B cell (primary cell): ENCODE measurements at regions not wholly inside any gene's neighbourhood (a gene's known extent, or its start where the extent isn't known, plus 50 kb on each side); places are given as distances from the start of the nearest gene placed in this dataset.

Source experiments
- ATAC-seq: fragments of 200-7000 bp; cut with Tn5 transposase; one replicate; pipeline ENCODE4 v1.10.0; 2021; ENCODE audit warnings: low read depth, mild to moderate bottlenecking, moderate number of reproducible peaks, moderate library complexity
- CTCF ChIA-PET: fragments of 350-600 bp; sonication (Branson Sonifier 250); formaldehyde crosslinking; loops from one replicate; lab custom pipeline; 2021; ENCODE audit warnings: antibody characterized with exemption, inconsistent platforms; lab: Charles Lee
- POLR2A ChIA-PET: fragments of 350-600 bp; sonication (Branson Sonifier 250); formaldehyde crosslinking; loops from one replicate; lab custom pipeline; 2021; ENCODE audit warnings: antibody characterized with exemption; lab: Charles Lee
- DNase-seq: peaks from one replicate; pipeline ENCODE4 v3.0.0; 2013
- H2AFZ ChIP-seq: 2 replicates; pipeline ENCODE4 v1.6.1; 2012; ENCODE audit warnings: mild to moderate bottlenecking, low read depth, low read length; ENCODE audit not compliant: insufficient read depth, poor library complexity, severe bottlenecking
- H3K27ac ChIP-seq, 2 donors: 1 replicate in 1 of 2; 2 replicates in 1 of 2; pipeline ENCODE4 v1.5.1; 2012 to 2013; ENCODE audit warnings: low read length in 2 of 2, mild to moderate bottlenecking in 2 of 2, moderate library complexity in 1 of 2
- H3K27me3 ChIP-seq, 4 experiments: fragments of 200-600 bp in 1 of 4; sonication (generic) in 1 of 4; replicated peaks in 1 of 4; 1 replicate in 2 of 4; 2 replicates in 2 of 4; pipeline versions ENCODE4 v1.6.1 to v1.7.0; 2013 to 2016; ENCODE audit warnings: low read length in 3 of 4, mild to moderate bottlenecking in 2 of 4, mixed read lengths in 1 of 4, moderate library complexity in 1 of 4; ENCODE audit not compliant: insufficient read depth in 4 of 4, control insufficient read depth in 3 of 4; ENCODE audit errors: control extremely low read depth in 1 of 4
- H3K36me3 ChIP-seq, 2 experiments: replicated peaks in 1 of 2; 1 replicate in 1 of 2; 2 replicates in 1 of 2; pipeline versions ENCODE4 v1.6.1 to v1.7.1; 2013; ENCODE audit warnings: low read length in 1 of 2; ENCODE audit not compliant: insufficient read depth in 2 of 2, control insufficient read depth in 1 of 2; ENCODE audit errors: control extremely low read depth in 1 of 2, extremely low read depth in 1 of 2
- H3K4me1 ChIP-seq, 2 donors: fragments of 200-600 bp in 1 of 2; sonication (generic) in 1 of 2; 1 replicate in 1 of 2; 2 replicates in 1 of 2; pipeline versions ENCODE4 v1.5.1 to v1.6.1; 2013 to 2017; ENCODE audit warnings: low read length in 2 of 2; ENCODE audit not compliant: control insufficient read depth in 2 of 2, insufficient read depth in 2 of 2
- H3K4me2 ChIP-seq: replicated peaks from 2 replicates; pipeline ENCODE3; 2012; ENCODE audit warnings: mild to moderate bottlenecking, low read depth, low read length; ENCODE audit not compliant: poor library complexity, severe bottlenecking
- H3K4me3 ChIP-seq, 5 experiments: fragments of 200-600 bp in 1 of 5; sonication (generic) in 1 of 5; 1 replicate in 3 of 5; 2 replicates in 2 of 5; pipeline versions ENCODE4 v1.5.1 to v1.7.0; 2011 to 2016; ENCODE audit warnings: low read length in 4 of 5, mild to moderate bottlenecking in 4 of 5, low read depth in 2 of 5, control low read depth in 1 of 5, moderate library complexity in 1 of 5; ENCODE audit not compliant: insufficient read depth in 1 of 5; ENCODE audit errors: control extremely low read depth in 1 of 5, extremely low read depth in 1 of 5
- H3K79me2 ChIP-seq: fragments of 200-600 bp; sonication (generic); one replicate; pipeline ENCODE4 v1.6.0; 2016; ENCODE audit warnings: low read length; ENCODE audit not compliant: control insufficient read depth, insufficient read depth
- H3K9ac ChIP-seq: fragments of 200-600 bp; sonication (generic); 2 replicates; pipeline ENCODE4 v1.6.1; 2017; ENCODE audit warnings: mild to moderate bottlenecking, low read length, moderate library complexity
- H3K9me3 ChIP-seq, 3 donors: one replicate each; pipeline versions ENCODE4 v1.6.1 to v1.7.1; 2013; ENCODE audit warnings: low read length in 2 of 3; ENCODE audit not compliant: control insufficient read depth in 2 of 3, insufficient read depth in 1 of 3; ENCODE audit errors: control extremely low read depth in 1 of 3
- H4K20me1 ChIP-seq: 2 replicates; pipeline ENCODE4 v1.6.0; 2012; ENCODE audit warnings: mild to moderate bottlenecking, low read length; ENCODE audit not compliant: insufficient read depth, control insufficient read depth, poor library complexity, severe bottlenecking
- H3K27ac Mint-ChIP-seq: one replicate; pipeline ENCODE4 v1.8.0; 2021; ENCODE audit warnings: mixed read lengths
- H3K27me3 Mint-ChIP-seq: one replicate; pipeline ENCODE4 v1.8.0; 2021; ENCODE audit warnings: mixed read lengths
- H3K4me1 Mint-ChIP-seq: one replicate; pipeline ENCODE4 v1.8.0; 2021; ENCODE audit warnings: mixed read lengths
- H3K4me3 Mint-ChIP-seq: one replicate; pipeline ENCODE4 v1.8.0; 2021; ENCODE audit warnings: mixed read lengths
- H3K9me3 Mint-ChIP-seq: one replicate; pipeline ENCODE4 v1.8.0; 2022; ENCODE audit warnings: mixed read lengths; ENCODE audit not compliant: insufficient read depth
- CTCF ChIP-seq: fragments of 200-600 bp; IDR thresholded peaks from one replicate; pipeline ENCODE4 v1.8.0; 2022; ENCODE audit warnings: antibody characterized with exemption, mild to moderate bottlenecking
- EZH2 ChIP-seq: IDR thresholded peaks from 2 replicates; pipeline ENCODE4 v1.6.1; 2012; ENCODE audit warnings: borderline replicate concordance, low read depth, mild to moderate bottlenecking, moderate library complexity, low read length; ENCODE audit not compliant: insufficient read depth, poor library complexity, severe bottlenecking
- WGBS: methylation state at CpG from one replicate; pipeline ENCODE4 v1.1.5; 2013; ENCODE audit warnings: missing lambda C conversion rate; ENCODE audit not compliant: insufficient coverage; 5-methylcytosine and 5-hydroxymethylcytosine counted together
- intact Hi-C: fragments of 100-400 bp; cut with micrococcal nuclease; formaldehyde crosslinking; loops from one replicate; pipeline ENCODE4 v1.10.0; 2022

DNA sequence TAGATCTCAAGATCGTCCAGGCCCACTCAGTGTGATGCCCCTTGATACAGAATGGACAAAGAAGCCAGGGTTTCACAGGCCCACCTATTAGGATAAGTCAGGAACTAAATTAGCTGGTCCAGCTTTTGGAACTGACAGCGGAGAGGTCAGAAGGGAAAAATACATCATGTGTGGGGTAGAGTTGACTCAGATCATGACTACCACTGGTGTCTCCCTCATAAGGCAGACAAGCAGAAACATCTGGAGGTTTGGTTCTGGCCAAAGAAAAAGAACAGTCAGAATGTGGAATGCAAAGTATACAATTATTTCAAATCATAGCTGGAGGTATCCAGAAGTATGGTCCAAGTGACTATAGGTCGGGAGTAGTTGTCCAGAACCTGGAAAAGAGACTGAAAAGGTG lies 621.1 kb upstream of the CELF2 start:
- H3K79me2 ChIP-seq, result no peaks in the 10 kb centered on the region
- no peak overlapping the region for H3K9ac ChIP-seq
- no peak for TF ChIP-seq CTCF
- no peak for TF ChIP-seq EZH2
- no peaks in the 10 kb centered on the region for H3K27me3 Mint-ChIP-seq
- H3K27ac Mint-ChIP-seq, result no peak overlapping the region
- DNase-seq, result no peak
- no peaks in the 10 kb centered on the region for H3K9me3 ChIP-seq
- no peaks in the 10 kb centered on the region for H3K4me1 ChIP-seq
- no peaks in the 10 kb centered on the region for H3K4me1 Mint-ChIP-seq
- H3K4me3 Mint-ChIP-seq, result no peak overlapping the region
- intact Hi-C loops, result no loop called here
- no peak for ATAC-seq
- no peak overlapping the region for H2AFZ ChIP-seq
- no peaks in the 10 kb centered on the region for H3K36me3 ChIP-seq
- WGBS, result 68% methylated on average over 2 of the region's 3 CpGs
- H3K4me2 ChIP-seq, result no peak overlapping the region
- H3K4me3 ChIP-seq, result no peak overlapping the region
- CTCF ChIA-PET, result no interaction called here
- no peak overlapping the region for H3K27ac ChIP-seq
- no peaks in the 10 kb centered on the region for H3K9me3 Mint-ChIP-seq
- H3K27me3 ChIP-seq, result no peaks in the 10 kb centered on the region
- POLR2A ChIA-PET, result no interaction called here
- no peaks in the 10 kb centered on the region for H4K20me1 ChIP-seq

- Histone ChIP-seq H2AFZ (no peak overlapping the region), H3K27me3 (no peaks in the 10 kb centered on the region), H3K4me2 (no peak overlapping the region), H3K9me3 (no peaks in the 10 kb centered on the region), H3K36me3 (no peaks in the 10 kb centered on the region), H4K20me1 (no peaks in the 10 kb centered on the region), H3K4me3 (no peak overlapping the region), H3K27ac (no peak overlapping the region), H3K9ac (no peak overlapping the region), H3K79me2 (no peaks in the 10 kb centered on the region), H3K4me1 (no peaks in the 10 kb centered on the region)
- no peak overlapping the region for H3K27ac Mint-ChIP-seq
- CTCF ChIA-PET, result no interaction called here
- no peaks in the 10 kb centered on the region for H3K27me3 Mint-ChIP-seq
- POLR2A ChIA-PET, result no interaction called here
- ATAC-seq (no peak), DNase-seq (no peak)
- no peaks in the 10 kb centered on the region for H3K4me1 Mint-ChIP-seq
- intact Hi-C loops, result no loop called here
- no peak overlapping the region for H3K4me3 Mint-ChIP-seq
- H3K9me3 Mint-ChIP-seq, result no peaks in the 10 kb centered on the region
- no peak for TF ChIP-seq EZH2
- no peak for TF ChIP-seq CTCF
Measured at GRCh38 chr10:10397906-10398305, 619.8 kb upstream of the CELF2 start.
